ENCODE measurements at regions not wholly inside any gene's neighbourhood (a gene's known extent, or its start where the extent isn't known, plus 50 kb on each side); places are given as distances from the start of the nearest gene placed in this dataset.

DNA sequence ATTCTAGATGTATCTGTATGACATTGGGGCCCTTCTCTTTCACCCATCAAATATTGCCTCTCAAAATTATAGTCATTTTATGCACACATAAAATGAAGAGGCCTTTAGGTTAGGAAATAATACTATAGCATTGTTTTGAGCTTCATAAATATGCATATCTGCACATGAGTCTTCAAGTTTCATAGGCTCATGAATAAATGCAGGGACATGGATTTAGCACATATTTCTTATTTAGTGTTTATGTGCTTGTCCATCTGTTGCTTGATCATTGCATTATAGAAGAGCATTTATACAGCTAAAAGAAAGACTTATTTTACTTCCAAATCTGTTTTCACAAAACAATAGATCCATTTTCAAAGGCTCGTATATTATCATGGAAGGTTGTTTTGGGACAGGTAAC is 455.8 kb downstream of the EPM2A start:
- TF ChIP-seq, protein P1, sequence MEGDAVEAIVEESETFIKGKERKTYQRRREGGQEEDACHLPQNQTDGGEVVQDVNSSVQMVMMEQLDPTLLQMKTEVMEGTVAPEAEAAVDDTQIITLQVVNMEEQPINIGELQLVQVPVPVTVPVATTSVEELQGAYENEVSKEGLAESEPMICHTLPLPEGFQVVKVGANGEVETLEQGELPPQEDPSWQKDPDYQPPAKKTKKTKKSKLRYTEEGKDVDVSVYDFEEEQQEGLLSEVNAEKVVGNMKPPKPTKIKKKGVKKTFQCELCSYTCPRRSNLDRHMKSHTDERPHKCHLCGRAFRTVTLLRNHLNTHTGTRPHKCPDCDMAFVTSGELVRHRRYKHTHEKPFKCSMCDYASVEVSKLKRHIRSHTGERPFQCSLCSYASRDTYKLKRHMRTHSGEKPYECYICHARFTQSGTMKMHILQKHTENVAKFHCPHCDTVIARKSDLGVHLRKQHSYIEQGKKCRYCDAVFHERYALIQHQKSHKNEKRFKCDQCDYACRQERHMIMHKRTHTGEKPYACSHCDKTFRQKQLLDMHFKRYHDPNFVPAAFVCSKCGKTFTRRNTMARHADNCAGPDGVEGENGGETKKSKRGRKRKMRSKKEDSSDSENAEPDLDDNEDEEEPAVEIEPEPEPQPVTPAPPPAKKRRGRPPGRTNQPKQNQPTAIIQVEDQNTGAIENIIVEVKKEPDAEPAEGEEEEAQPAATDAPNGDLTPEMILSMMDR (conservative IDR thresholded peaks at IDR 0.05): no peak
- TF ChIP-seq ZFX (IDR thresholded peaks at IDR 0.05): no peak

Data from C4-2B (cell line).